ENCODE measurements at regions not wholly inside any gene's neighbourhood (a gene's known extent, or its start where the extent isn't known, plus 50 kb on each side); places are given as distances from the start of the nearest gene placed in this dataset.

GRCh38 chr5:164392531-164392930 lies 887.1 kb downstream of the MAT2B start:
- DNase-seq (ENCODE audit: unreplicated experiment), result no peak
- no TSS peak for BruUV-seq (replicated peaks)
- Mint-ChIP-seq H3K27me3 (ENCODE audit: insufficient read depth, unreplicated experiment) (no peaks in the 10 kb centered on the region), H3K4me1 (ENCODE audit: insufficient read depth, unreplicated experiment) (no peaks in the 10 kb centered on the region), H3K36me3 (ENCODE audit: insufficient read depth, unreplicated experiment) (no peaks in the 10 kb centered on the region), H3K4me3 (ENCODE audit: unreplicated experiment) (no peak overlapping the region), H3K27ac (ENCODE audit: low read depth, unreplicated experiment) (no peak overlapping the region), H3K9me3 (ENCODE audit: unreplicated experiment) (no peaks in the 10 kb centered on the region)
- intact Hi-C loops (cut with micrococcal nuclease), result no loop called here
- ChIA-PET POLR2A (interaction anchor here (0.7 kb wide), 2 partner anchors 71 to 502 kb away, joined by 3 to 4 read pairs; no protein-coding TSS in a partner anchor), CTCF (interaction anchor here (0.5 kb wide), 1 partner anchor 193 kb away, joined by 5 read pairs; no protein-coding TSS in a partner anchor)
- TF ChIP-seq CTCF (IDR thresholded peaks at IDR 0.05; ENCODE audit: unreplicated experiment), result no peak

- H3K27me3 Mint-ChIP-seq (ENCODE audit: insufficient read depth, unreplicated experiment), result no peaks in the 10 kb centered on the region
- no peaks in the 10 kb centered on the region for H3K36me3 Mint-ChIP-seq (ENCODE audit: insufficient read depth, unreplicated experiment)
- H3K9me3 Mint-ChIP-seq (ENCODE audit: unreplicated experiment), result no peaks in the 10 kb centered on the region
- ChIA-PET CTCF (no interaction called here), POLR2A (interaction anchor here (0.6 kb wide), 1 partner anchor 22 kb away, joined by 3 read pairs; no protein-coding TSS in a partner anchor)
- no peak for TF ChIP-seq CTCF (IDR thresholded peaks at IDR 0.05; ENCODE audit: unreplicated experiment)
- H3K4me1 Mint-ChIP-seq (ENCODE audit: insufficient read depth, unreplicated experiment), result no peaks in the 10 kb centered on the region
- H3K27ac Mint-ChIP-seq (ENCODE audit: low read depth, unreplicated experiment), result no peak overlapping the region
- no peak overlapping the region for H3K4me3 Mint-ChIP-seq (ENCODE audit: unreplicated experiment)
- no peak for DNase-seq (ENCODE audit: unreplicated experiment)
- intact Hi-C loops (cut with micrococcal nuclease), result no loop called here
- no TSS peak for BruUV-seq (replicated peaks)
Measured at GRCh38 chr5:164394686-164395194, 889.3 kb downstream of the MAT2B start.

GRCh38 chr5:164412531-164412930 lies 907.1 kb downstream of the MAT2B start:
- DNase-seq (ENCODE audit: unreplicated experiment), result no peak
- H3K4me1 Mint-ChIP-seq (ENCODE audit: insufficient read depth, unreplicated experiment), result no peaks in the 10 kb centered on the region
- no peak overlapping the region for H3K27ac Mint-ChIP-seq (ENCODE audit: low read depth, unreplicated experiment)
- CTCF ChIA-PET, result interaction anchor here (0.6 kb wide), 1 partner anchor 294 kb away, joined by 3 read pairs; no protein-coding TSS in a partner anchor
- no peaks in the 10 kb centered on the region for H3K9me3 Mint-ChIP-seq (ENCODE audit: unreplicated experiment)
- POLR2A ChIA-PET, result no interaction called here
- no peaks in the 10 kb centered on the region for H3K36me3 Mint-ChIP-seq (ENCODE audit: insufficient read depth, unreplicated experiment)
- no peak for TF ChIP-seq CTCF (IDR thresholded peaks at IDR 0.05; ENCODE audit: unreplicated experiment)
- intact Hi-C loops (cut with micrococcal nuclease), result no loop called here
- no TSS peak for BruUV-seq (replicated peaks)
- no peaks in the 10 kb centered on the region for H3K27me3 Mint-ChIP-seq (ENCODE audit: insufficient read depth, unreplicated experiment)
- no peak overlapping the region for H3K4me3 Mint-ChIP-seq (ENCODE audit: unreplicated experiment)

- H3K4me1 Mint-ChIP-seq (ENCODE audit: insufficient read depth, unreplicated experiment), result no peaks in the 10 kb centered on the region
- TF ChIP-seq CTCF (IDR thresholded peaks at IDR 0.05; ENCODE audit: unreplicated experiment), result no peak
- peaks cover 15% of the 10 kb centered on the region for H3K9me3 Mint-ChIP-seq (ENCODE audit: unreplicated experiment)
- H3K4me3 Mint-ChIP-seq (ENCODE audit: unreplicated experiment), result no peak overlapping the region
- CTCF ChIA-PET, result interaction anchor here (0.6 kb wide), 1 partner anchor 12 kb away, joined by 3 read pairs; no protein-coding TSS in a partner anchor
- no peak for DNase-seq (ENCODE audit: unreplicated experiment)
- no peaks in the 10 kb centered on the region for H3K27me3 Mint-ChIP-seq (ENCODE audit: insufficient read depth, unreplicated experiment)
- BruUV-seq (replicated peaks), result no TSS peak
- intact Hi-C loops (cut with micrococcal nuclease), result no loop called here
- POLR2A ChIA-PET, result no interaction called here
- no peak overlapping the region for H3K27ac Mint-ChIP-seq (ENCODE audit: low read depth, unreplicated experiment)
- H3K36me3 Mint-ChIP-seq (ENCODE audit: insufficient read depth, unreplicated experiment), result no peaks in the 10 kb centered on the region
Measured at GRCh38 chr5:164420161-164420560, 914.7 kb downstream of the MAT2B start.

All from MCF 10A (cell line).